Hematopoietic multipotent progenitor cell (in vitro differentiated cells): ENCODE measurements at regions not wholly inside any gene's neighbourhood (a gene's known extent, or its start where the extent isn't known, plus 50 kb on each side); places are given as distances from the start of the nearest gene placed in this dataset.
"Not testable (repeated sequence)": the region's sequence is repeated elsewhere in the genome, so short reads cannot be mapped to it uniquely, and the experiment has no call there.

Experiments used
- DNase-seq, 3 donors: peaks; one replicate each; pipeline ENCODE4 v3.0.0-alpha.2; 2011 to 2015; ENCODE audit warnings: low read depth in 2 of 3, low spot score in 2 of 3

DNA sequence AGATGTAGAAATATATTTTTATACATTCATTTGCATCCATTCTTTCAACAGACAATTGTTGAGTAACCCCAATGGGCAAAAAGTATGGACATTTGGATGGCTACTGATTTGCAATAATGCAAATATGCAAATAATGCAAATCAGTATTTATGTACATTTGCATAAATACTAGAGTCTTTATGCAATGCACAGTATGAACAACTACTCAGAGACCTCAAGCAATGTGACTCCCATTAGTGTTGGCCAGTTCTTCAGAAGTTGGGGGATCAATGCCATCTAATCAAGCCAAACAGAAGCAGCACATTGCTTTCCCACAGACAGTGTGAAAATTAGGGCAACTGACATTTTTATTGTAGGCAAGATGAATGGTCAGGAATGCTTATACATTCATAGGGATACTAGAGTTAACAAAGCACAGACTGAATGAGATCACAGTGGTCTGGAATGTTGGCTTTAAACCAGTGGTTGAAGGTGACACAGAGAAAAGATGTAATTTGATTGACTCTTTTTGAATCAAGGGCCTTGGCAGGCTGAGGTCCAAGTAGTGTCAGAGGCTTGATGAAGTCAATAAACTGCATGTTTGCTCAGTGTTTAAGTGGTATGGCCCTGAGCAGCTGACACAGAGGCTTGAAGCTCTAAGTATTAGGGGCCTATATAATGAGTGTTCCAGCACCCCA, 256.6 kb downstream of the CTH start:
- no peak for DNase-seq

DNA sequence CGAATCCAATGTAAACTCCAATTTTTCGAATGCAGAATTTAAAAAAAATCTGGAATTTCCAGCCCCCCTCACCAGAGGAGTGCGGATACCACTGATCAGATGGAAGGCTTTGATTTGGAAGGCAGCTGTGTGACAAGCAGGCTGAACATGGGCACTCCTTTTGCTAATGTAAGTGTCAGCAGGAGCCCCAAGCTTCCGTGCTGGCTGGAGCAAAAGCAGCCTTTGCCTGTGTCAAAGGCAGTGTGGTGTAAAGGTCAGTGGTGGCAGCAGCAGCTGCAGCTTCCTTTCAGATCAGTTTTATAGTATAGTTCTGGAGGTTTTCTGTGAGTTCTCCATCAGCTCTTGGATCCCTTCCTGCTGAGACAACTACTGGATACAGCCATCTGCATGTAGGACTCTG, 259.9 kb downstream of the CTH start:
- DNase-seq, result no peak

DNA sequence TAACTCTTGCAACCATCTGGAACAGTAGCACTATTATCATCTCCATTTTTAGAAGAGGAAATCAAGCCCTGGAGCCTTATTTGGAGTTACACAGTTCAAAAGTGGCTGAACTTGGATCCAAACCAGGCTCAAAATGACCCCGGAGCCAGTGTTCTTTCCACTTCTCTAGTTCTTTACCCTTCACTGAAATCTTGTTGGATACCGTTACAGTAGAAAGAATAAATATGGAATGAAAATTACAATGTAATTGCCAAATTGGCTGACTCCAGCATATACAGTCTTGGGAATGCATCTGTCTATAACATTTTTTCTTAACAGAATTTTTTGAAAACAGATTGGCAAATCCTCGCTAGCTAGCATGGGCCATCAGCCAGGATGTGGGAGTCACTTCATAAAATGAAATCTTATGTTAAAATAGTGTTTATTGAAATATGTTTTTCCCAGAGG, 261.4 kb downstream of the CTH start:
- no peak for DNase-seq

DNA sequence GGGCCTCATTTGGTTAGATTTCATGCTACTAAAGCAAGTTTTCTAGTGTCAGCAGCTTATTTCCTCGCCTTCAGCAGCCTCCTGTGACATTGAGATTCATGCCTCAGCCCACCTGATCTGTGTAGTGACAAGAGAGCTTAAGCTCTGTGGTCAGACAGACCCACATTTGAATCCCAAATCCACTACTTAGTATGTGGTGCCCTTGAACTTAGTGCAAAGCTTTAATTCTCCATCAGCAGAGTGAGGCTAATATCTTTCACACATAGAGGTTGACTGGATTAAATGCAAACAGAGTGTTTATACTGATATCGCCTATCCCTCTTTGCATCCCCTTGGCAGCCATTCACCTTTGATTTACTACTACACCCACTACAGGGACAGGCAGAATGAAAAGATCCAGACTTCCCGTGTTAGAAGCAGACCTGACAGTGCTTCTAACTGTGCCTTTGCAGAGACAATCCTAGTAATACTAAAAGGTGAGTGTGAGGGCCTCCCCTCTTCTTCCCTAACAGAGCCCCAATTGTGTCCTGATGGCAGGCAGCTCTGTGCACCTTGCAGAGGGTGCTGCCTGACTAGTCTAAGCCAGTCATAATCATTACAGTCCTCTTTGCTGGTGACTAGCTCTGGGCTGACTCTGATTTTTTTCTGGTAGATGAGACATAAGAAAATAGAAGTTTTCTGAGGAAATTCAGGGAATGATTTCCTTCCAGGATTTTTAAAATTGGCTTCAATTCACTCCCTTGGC, 264.0 kb downstream of the CTH start:
- DNase-seq, result peak in 1 of 3 donors; percentile 2

DNA sequence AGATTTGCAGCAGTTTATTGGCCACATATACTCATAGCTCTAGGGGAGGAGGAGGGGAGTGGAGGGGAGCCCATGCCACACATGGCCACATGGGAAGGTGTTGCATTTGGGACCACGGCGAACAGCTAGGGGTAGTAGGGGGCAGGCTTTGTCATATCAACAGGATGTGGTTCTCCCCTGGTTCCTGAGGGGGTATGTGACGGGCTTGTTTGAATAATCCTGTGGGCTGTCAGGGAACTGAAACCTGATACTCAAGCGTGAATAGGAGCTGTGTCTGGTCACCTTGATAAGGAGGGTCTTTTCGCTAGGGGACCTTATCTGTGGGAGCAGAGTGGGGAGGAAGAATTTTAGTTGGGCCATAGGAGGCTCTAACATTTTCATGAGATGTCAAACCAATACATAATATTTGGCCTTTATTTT, 264.7 kb downstream of the CTH start:
- peak in 2 of 3 donors; percentile 75 to 88 for DNase-seq

DNA sequence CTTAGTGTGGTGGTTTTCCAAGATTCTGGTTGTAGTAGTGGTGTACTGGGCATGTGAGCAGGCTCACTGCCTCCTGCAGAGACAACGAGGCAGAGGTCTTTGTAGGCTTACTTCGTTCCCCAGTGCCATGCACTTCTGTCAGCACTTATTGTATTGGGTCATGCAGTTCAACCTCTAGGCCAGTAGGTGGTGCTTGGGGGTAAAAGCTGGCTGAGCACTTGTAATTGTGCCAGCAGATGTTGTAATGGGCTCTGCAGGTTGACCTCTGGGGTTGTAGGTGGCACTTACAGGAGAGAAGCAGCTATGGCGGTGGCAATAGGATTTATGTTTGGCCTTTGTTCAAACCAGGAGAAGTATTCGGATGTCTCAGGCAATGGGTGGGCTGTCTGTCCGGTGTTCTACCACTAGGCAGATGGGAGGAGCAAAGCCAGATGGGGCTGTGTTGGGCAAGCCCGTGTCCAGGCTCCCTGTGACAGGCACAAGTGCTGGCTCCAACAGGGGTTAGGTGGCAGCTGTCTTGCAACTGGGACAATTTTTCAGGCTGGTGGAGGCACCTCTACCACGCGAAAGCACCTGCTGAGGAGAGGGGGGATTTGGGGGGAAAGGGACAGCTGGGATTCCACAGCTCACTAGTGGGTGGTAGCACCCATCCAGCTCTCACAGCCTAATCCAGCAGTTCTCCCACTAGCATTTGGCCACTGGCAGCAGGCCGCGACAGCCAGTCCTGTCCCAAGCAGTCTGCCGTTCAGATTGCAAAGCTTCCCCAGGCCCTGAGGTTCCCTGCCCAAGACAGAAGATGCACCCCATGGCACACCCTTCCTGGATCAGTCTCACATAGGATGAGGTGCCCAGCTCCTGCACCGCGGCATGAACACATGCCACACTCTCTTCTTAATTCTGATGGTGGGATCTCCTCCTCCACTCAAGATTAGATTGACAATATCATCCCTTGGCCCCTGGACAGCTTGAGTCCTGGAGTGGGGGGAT, 274.5 kb downstream of the CTH start:
- DNase-seq, result peak in 2 of 3 donors; percentile 60 to 79

DNA sequence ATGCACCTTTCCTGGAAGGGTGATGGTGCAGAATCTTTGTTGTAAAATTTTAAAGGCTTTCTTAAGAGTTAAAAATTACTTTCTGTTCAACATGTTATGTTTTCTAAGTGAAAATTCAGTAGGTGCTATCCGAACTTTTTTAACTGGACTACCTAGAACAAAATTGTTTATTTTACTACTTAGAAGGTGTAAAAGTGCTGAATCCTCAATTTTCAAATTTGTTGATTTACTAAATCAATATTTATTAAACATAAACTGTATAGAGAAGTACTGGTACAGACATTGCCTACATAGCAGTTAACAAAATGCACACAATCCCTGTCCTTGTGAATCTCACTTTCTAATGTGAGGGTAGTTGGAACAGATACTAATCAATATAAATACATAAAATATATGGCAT, 277.5 kb downstream of the CTH start:
- DNase-seq, result no peak

DNA sequence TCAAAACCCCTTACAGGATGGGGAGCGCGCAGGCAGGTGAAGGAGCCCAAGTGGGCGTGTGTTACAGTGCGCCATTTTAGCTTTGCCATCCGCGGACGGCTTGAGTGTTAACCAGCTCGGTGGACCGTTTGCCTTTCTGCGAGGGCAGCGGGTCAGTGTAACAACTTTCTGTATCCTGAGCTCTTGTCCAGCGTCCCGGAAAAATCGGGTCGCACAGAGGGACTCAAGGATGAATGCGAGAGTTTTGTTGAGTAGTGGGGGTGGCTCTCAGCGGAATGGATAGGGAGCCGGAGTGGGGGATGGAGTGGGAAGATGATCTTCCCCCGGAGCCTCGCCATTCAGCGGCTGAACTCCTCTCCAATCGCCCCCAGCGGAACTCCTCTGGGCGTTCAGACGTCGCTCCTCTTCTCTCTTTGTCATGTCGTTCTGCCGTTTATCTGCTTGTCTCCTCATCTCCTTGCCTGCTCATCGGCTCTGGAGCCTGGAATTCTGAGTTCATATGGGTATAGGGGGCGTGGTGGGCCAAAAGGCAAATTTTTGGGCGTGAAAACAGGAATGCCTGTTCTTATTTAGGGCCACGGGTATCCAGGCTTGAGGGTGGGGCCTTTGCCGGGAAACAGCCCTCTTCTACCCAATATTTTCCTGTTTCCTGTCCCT, 295.4 kb downstream of the CTH start:
- no peak for DNase-seq

DNA sequence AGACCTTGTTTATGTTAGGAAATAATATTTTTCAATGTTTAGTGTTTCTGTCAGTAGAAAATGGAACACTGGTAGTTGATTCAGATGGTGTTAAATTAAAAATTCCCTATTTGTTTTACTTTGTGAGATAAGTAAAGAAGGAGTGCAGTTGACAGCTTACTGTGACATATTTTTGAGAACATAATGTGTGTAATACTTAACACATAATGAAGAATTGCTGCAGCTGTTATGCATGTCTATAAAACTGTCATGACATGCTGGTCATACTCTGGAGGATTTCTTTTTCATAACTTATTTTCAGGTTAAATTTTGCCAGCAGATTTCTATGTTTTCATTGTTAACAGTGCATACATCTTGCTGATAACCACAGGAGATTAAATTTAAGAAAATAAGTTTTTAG, 296.1 kb downstream of the CTH start:
- no peak for DNase-seq

DNA sequence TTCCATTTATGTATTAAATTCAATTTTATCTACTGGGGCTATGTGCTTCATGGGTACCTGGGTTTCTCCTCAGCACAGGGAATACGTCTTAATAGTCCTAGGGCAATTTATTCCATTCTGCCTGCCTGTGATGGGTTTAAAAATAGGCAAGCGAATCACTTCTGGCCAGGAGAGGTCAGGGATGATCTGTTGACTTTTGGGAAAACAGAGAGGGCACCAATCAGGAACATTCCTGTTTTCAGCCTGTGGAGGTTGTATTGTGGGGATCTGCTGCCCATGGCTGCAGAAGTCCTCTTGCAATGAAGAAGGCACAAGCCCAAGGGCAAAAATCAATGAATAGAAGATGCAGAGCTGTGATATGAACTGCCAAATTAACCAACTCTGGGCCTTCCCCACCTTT, 303.1 kb downstream of the CTH start:
- DNase-seq, result no peak

DNA sequence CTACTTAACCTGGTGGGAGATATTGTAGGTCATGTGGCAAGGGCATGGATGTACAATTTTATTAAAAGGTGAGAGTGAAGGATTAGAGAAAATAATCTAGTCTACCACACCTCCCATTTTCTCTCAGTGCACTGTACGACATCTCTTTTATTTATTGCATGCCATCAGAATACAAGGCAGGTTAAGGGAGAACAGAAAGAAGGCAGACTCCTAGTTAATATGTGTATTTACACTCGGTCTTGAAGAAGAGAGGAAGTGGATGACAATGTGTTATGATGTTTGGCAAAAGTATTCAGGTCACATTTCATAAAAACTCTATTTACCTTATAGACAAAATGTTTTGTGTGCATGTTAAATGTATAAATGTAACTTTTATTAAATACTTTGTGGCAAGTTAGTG, 306.1 kb downstream of the CTH start:
- no peak for DNase-seq

DNA sequence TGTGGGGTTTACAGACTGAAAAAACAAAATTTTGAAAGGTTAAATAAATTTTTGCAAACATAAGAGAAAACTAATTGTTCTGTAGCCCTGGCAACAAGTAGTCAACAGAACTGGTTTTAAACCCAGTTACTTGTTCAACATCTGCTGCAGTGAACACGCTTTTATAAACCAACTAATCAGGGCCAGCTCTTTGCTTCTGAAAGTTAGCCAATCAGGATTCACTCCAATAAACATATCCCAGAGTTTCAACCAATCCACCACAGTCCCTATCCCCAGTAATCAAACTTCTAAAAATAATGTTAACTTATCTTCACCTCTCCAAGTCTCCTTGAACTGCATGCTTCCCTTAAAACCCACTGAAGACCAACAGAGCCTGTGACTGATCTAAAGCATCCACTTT, 306.6 kb downstream of the CTH start:
- DNase-seq, result no peak

DNA sequence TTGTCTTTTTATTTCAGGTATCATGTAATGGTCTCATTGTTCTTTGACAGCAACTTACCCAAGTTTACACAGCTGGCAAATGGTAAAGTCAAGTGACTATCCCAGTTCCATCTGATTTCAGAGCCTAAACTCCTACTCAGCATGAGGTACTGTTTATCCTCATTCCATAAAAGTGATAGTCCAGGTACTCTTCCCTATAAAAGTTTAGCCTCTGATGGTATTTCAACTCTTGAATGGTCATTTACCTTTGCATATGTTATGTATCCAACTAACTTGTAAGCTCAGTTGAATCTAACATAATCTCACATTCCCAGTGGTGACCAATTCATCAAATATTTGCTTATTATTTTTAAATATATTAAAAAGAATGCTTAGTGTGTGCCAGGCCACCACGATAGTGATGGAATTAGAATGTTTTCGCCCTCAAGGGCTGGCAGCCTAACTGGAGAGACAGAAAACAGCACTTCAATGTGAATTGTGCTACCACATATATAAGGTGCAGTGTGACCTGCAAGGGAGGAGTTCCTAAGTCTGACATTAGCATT, 307.1 kb downstream of the CTH start:
- DNase-seq, result no peak

DNA sequence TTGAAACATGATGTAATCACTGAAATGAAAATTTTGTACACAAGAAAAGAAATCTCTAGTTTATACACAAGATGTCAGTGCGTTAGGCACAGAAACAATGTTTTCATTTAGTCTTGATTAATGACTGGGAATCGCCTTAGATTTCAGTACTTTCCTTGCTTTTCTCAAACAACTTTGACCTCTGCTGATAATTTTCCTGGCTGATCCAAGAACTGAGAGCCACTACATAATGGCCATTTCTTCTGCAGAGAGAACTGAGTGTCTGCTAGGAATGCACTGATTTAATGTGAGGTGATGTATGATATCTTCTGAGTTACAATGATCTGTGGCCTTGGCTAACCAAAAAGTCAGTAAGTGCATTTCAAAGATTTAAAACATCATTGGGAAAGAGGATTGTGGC, 308.1 kb downstream of the CTH start:
- DNase-seq, result no peak

DNA sequence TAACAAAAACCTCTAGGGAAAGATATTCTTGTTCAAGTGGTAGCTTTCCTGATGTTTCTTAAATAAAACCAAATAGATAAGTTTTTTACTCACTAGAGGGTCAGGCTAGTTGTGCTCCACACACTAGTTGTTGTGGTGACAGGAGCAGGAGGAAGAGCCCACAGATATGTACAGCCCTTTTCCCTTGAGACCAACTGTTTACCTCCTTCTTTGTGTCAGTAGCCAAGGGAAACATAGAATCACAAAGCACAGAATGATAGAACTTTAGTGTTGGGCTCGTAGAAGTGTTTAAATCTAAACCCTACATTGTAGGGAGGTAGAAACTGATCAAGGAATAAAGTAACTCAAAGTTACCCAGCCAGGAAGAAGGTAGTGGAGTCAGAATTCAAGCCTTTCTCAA, 309.0 kb downstream of the CTH start:
- no peak for DNase-seq

DNA sequence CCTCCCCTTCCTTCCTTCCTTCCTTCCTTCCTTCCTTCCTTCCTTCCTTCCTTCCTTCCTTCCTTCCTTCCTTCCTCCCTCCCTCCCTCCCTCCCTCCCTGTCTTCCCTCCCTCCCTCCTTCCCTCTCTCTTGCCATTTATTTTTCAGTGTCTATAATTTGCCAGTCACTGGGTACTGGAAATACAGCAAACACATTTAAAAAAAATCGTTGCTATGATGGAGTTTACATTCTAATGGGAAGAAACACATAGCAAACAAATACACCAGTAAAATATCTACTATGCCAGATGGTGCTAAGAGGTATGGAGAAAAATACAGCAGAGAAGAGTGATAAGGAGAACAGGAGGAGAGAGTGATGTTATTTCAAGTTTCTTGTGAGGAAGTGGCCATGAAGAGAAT, 309.5 kb downstream of the CTH start:
- DNase-seq, result no peak

DNA sequence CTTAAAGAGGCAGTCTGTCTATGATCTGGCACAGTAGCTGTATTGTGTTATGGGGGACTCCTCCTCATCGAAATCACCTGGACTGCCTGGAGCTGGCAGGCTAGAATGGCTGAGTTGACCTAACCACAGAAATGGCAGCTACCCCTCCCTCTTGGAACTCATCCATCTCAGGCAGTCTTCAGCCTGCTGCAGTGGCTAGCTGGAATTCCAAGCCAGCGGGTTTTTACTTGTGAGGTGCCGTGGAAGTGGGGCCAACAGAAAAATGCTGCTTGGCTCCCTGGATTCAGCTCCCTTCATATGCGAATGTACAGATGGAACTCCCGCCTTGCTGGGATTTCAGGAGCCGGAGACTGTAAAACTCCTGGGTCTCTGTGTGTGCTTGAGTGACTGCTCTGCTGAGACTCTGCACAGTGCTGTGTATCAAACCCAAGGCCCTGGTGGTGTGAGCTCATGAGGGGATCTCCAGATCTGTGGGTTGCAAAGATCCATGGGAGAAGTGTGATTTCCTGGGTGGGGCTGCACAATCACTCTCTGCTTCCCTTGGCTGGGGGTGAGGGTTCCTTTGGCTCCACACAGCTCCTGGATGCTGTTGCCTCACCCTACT, 316.9 kb downstream of the CTH start:
- no peak for DNase-seq

DNA sequence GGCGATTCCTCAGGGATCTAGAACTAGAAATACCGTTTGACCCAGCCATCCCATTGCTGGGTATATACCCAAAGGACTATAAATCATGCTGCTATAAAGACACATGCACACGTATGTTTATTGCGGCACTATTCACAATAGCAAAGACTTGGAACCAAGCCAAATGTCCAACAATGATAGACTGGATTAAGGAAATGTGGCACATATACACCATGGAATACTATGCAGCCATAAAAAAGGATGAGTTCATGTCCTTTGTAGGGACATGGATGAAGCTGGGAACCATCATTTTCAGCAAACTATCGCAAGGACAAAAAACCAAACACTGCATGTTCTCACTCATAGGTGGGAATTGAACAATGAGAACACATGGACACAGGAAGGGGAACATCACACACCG, 311.1 kb downstream of the PTGER3 start:
- not testable (repeated sequence) for DNase-seq

DNA sequence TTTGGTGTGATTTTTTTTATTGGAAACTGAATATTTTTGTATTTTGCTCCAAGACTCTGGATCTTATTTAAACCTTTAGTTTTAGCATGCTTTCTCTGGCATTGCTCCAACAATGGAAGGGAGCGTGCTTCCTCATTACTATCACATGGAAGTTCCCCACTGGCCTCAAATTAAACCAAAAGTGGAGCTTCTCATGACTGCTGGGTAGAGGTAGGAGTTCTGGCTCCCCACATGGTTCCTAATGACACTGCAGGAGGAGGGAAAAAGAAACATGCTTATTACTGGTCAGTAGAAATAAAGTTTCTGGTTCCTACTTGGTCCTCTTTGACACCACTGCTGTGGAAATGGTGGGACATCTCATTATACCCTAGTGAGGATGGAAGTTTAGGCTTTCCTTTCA, 310.5 kb downstream of the PTGER3 start:
- DNase-seq, result peak in 1 of 3 donors; percentile 8

DNA sequence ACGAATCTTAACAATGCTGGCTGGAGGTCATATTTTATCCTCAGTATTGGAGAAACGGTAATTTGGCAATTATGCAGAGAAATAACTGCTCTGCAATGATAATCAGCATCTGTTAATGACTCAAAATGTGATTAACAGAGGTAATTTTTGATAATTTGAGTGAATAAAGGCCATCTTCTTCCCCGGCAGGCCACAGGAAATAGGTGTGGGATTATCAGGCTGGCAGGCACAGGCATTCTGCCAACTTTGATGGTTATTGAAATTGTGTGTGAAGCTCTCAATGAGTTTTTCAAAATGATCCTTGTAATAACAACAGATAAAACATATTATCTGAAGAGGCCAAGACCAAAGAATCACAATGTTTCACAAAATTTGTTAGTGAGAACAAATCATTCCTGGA, 309.0 kb downstream of the PTGER3 start:
- no peak for DNase-seq
